ENCODE measurements at regions not wholly inside any gene's neighbourhood (a gene's known extent, or its start where the extent isn't known, plus 50 kb on each side); places are given as distances from the start of the nearest gene placed in this dataset.

DNA sequence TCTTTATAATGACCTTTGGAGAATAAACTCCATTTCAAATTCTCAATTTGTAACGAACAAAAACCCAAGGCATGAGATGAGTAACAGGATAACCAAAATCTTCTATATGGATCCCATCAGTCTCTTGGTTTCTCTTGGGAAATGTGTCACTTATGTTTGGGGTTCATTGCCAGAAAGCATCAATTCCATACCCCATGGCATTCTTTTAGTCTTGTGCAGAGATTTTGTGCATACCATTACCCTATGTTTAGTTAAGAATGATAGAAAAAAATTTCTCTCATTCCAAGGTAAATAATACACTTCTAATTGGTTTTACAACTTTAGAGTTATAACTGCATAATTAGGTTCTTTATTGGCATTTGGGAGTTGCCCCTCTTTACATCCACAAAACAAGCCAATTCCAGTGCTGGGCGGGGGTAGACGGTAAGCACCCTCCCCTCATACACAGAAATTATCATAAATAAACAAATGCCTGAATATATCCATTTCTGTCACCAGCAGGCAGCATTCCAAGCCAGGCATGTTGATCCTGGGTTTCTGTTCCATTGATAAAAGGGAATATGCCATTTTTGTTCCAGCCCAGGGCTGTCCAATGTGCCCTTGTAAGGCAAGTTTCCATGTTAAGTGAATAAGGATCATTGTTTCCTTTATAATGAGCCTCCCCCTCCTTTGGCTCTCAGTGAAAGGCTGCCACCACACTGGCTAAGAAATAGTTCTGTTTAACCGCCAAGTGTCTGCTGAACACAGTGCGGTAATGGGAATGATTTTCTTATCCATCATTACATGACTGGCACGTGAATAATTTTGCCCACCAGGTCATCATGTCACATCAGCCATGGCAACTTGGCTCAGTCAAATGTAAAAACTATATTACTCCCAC is 680.1 kb upstream of the ZEB2 start:
- H3K36me3 ChIP-seq (replicated peaks; ENCODE audit: control insufficient read depth, insufficient read depth, low read length), result no peaks in the 10 kb centered on the region
- no peak overlapping the region for H3K4me3 ChIP-seq (ENCODE audit: insufficient read depth, low read depth, low read length)
- no peak for DNase-seq
- no peaks in the 10 kb centered on the region for H3K27me3 ChIP-seq (ENCODE audit: control insufficient read depth, insufficient read depth, low read length)

DNA sequence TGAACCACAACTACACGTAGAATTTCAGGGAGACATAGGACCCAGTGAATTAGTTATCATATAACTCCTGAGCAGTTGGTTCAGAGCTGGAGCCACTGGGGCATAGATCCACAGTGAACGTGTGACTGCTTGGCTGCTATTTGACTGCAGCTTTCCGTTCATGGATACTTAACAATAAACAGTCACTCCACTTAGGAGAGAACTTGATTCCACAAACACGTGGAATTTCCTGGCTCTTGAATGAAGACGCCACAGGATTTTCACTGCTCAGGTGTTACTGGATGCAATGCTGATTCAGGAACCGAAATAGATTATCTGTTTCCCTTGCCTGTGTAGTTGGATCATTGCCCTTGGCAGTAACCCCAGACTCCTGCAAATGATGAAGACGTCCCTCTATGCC is 679.1 kb upstream of the ZEB2 start:
- H3K27me3 ChIP-seq (ENCODE audit: control insufficient read depth, insufficient read depth, low read length), result no peaks in the 10 kb centered on the region
- DNase-seq, result no peak
- no peak overlapping the region for H3K4me3 ChIP-seq (ENCODE audit: insufficient read depth, low read depth, low read length)
- H3K36me3 ChIP-seq (replicated peaks; ENCODE audit: control insufficient read depth, insufficient read depth, low read length), result no peaks in the 10 kb centered on the region

DNA sequence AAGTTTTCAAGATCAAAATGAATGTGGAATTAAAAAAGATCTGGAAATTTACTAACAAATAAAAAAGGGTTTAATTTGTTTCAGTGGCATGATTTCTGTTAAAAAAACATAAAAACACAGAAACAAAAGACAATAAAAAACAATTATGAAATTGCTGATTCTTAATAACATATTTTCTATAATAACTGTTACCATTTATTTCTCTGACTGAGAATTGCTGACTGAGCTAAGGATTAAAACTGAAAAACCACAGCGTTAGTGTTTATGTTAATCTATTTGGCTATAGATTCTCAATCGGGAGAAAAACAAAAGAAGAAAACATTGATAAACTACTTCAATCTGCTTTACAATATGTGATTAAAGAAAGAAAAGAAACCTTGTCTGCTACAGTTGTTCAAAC is 678.6 kb upstream of the ZEB2 start:
- no peak overlapping the region for H3K4me3 ChIP-seq (ENCODE audit: insufficient read depth, low read depth, low read length)
- no peaks in the 10 kb centered on the region for H3K36me3 ChIP-seq (replicated peaks; ENCODE audit: control insufficient read depth, insufficient read depth, low read length)
- no peaks in the 10 kb centered on the region for H3K27me3 ChIP-seq (ENCODE audit: control insufficient read depth, insufficient read depth, low read length)
- DNase-seq, result no peak

DNA sequence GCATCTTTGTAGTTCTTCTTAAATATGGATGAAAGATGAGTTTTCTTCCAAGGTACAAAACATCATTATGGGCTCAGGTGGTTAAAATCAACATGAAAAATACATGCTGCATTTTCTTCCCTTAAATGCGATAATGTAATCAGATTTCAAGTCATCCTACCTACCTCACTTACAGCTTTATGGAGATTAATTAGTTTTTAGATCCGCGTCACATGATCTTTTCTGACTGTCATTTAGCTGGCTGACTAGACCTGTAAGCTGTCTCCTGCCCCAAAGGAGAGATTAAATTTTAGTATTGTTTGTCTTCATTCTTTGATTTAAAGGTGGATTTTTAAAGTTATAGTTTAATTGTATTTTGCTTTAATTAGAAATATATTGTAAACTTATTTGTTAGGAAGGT is 678.0 kb upstream of the ZEB2 start:
- Histone ChIP-seq H3K4me3 (ENCODE audit: insufficient read depth, low read depth, low read length) (no peak overlapping the region), H3K27me3 (ENCODE audit: control insufficient read depth, insufficient read depth, low read length) (no peaks in the 10 kb centered on the region), H3K36me3 (replicated peaks; ENCODE audit: control insufficient read depth, insufficient read depth, low read length) (no peaks in the 10 kb centered on the region)
- no peak for DNase-seq

DNA sequence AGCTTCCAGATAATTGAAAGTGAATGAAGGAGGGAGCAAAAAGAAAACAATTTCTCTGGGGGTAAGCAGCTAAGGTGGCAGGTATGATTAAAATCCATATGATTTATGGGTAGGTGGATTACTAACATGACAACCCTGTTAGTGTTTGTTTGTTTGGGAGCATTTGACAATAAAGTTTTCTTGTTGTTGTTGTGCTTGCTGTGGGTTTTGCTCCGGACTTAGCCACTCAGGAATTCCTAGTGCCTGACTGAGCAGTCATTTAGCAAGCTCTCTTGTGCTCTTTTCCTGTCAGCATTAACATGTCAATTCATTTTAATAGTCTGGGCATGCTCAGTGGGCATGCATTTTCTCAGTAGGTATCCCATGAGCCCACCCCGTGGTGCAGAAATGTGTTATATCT is 674.8 kb upstream of the ZEB2 start:
- Histone ChIP-seq H3K36me3 (replicated peaks; ENCODE audit: control insufficient read depth, insufficient read depth, low read length) (no peaks in the 10 kb centered on the region), H3K4me3 (ENCODE audit: insufficient read depth, low read depth, low read length) (no peak overlapping the region), H3K27me3 (ENCODE audit: control insufficient read depth, insufficient read depth, low read length) (no peaks in the 10 kb centered on the region)
- DNase-seq, result peak; percentile 2

DNA sequence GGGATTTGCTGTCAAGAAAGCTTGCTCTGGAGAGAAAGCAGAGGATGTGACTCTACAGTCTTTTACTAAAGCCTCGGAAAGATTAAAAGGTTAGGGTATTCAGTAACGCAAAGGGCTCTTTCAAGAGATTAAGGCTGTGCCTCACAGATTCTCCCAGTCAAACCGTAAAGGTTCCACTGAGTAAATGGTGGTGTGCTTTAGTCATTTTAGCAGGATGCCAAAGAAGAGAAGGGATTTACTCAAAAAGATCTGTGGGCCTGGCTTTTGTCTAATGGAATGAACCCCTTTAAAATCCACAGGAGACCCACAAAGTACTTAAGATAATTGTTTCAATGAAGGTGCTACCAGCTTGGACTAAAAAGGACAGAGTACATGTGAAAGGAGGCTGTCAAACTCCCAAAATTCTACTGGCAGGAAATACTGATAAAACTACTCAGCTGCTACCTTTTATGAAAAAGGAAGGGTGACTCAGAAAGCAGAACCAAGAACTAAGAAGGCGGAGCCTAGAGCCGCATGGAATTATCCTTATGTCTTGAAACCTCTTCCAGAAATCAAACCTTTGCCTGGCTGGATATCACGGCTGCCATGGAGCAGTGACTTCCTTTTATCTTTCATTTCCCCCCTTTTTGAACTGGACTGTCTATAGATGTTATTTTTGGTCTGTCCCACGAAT is 670.2 kb upstream of the ZEB2 start:
- Histone ChIP-seq H3K36me3 (replicated peaks; ENCODE audit: control insufficient read depth, insufficient read depth, low read length) (no peaks in the 10 kb centered on the region), H3K4me3 (ENCODE audit: insufficient read depth, low read depth, low read length) (no peak overlapping the region), H3K27me3 (ENCODE audit: control insufficient read depth, insufficient read depth, low read length) (no peaks in the 10 kb centered on the region)
- no peak for DNase-seq

DNA sequence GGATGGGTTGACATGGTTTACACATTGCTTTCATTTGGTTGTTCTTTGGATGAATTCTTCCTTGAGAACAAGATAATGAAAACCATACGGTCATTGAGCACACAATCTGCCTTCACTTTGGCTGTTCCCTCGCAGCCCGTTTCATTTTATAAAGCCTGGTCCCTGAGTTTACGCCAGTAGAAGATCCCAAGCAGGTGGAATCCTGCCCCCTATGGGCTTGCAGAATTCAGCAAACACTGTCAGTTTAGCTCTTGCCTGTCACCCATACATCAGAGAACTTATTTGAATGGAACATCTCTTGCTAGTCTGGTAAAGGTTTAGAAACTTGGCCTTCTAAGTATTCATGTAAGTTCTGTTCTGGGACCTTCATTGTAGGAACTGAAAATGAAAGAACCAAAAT is 666.4 kb upstream of the ZEB2 start:
- no peaks in the 10 kb centered on the region for H3K27me3 ChIP-seq (ENCODE audit: control insufficient read depth, insufficient read depth, low read length)
- no peaks in the 10 kb centered on the region for H3K36me3 ChIP-seq (replicated peaks; ENCODE audit: control insufficient read depth, insufficient read depth, low read length)
- H3K4me3 ChIP-seq (ENCODE audit: insufficient read depth, low read depth, low read length), result no peak overlapping the region
- DNase-seq, result peak; percentile 5

DNA sequence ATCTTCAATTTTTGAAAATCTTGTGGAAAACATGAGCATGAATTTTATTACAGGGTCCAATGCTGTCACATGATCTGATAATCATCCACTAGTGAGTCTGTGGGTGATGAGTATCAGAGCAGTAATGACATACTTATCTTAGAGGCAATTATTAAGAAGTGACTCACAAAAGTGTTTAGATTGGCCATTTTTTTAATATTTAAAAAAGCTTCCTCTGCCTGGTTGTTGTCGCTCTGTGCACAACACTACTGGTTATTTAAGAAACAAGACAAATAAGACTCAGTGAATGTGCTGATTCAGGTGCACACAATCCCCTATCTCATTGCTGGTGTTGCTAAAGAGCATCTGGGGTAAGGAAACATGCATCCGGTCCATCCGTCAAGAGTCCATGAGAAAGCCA is 665.8 kb upstream of the ZEB2 start:
- H3K36me3 ChIP-seq (replicated peaks; ENCODE audit: control insufficient read depth, insufficient read depth, low read length), result no peaks in the 10 kb centered on the region
- H3K27me3 ChIP-seq (ENCODE audit: control insufficient read depth, insufficient read depth, low read length), result no peaks in the 10 kb centered on the region
- DNase-seq, result no peak
- no peak overlapping the region for H3K4me3 ChIP-seq (ENCODE audit: insufficient read depth, low read depth, low read length)

DNA sequence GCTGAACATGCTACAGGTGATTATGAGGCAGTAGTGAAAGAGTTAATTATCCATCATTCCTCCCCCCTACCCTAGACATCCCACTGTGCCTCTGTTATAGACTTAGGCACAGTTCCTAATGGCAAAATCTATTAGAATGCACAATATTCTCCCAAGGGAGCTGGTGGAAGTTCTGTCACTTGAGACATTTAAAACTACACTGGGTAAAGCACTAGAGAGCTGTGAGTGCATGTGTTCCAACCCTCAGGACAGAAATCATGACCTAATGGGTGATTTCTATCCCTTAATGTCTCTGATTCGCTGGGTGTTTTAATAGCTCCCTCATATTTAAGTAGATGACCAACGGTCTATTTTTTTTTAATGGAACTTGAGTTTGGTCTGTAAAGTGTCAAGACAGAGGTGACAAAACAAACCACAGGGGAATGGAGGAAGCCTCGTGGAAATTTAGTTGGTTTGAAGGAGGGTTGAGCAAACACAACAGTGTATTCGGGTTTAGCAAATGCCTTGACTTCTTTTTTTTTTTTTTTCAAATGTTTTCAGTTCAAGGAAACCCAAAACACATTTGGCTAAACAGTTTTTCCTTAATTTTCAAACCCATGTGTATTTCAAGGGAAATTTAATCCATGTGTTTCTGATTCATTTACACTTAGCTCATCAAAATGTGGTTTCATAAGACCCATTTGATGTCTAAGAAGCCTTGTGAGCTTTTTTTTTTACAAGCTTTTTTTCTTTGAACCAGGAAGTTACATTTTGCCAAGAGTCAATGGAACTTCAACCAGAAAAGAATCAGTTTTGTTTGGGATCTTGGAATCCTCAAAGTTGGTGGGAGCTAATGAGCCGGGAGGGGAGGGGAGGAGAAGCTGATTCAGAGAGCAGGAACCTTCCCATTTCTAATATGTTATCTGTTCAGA is 665.1 kb upstream of the ZEB2 start:
- H3K4me3 ChIP-seq (ENCODE audit: insufficient read depth, low read depth, low read length), result no peak overlapping the region
- H3K36me3 ChIP-seq (replicated peaks; ENCODE audit: control insufficient read depth, insufficient read depth, low read length), result no peaks in the 10 kb centered on the region
- peak; percentile 1 for DNase-seq
- H3K27me3 ChIP-seq (ENCODE audit: control insufficient read depth, insufficient read depth, low read length), result no peaks in the 10 kb centered on the region; the same call in 1 of the 2 replicates

DNA sequence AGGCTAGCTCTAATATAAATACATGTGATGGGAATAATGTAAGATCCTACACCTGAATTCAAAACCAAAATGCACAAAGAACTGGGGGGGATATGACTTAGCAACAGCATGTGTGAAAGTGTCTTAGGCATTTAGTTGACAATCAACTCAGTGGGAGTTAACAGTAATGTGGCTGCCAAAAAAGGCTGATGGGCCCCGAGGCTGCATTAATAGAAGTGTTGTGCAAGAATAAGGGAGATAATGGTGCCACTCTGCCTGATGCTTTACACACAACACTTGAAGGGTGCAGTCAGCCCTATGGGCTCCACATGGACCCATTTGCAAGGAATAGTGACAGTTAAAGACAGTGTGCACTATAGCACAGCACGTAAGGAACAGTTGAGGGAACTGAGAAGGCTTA is 649.4 kb upstream of the ZEB2 start:
- no peak for DNase-seq
- Histone ChIP-seq H3K36me3 (replicated peaks; ENCODE audit: control insufficient read depth, insufficient read depth, low read length) (no peaks in the 10 kb centered on the region), H3K27me3 (ENCODE audit: control insufficient read depth, insufficient read depth, low read length) (no peaks in the 10 kb centered on the region), H3K4me3 (ENCODE audit: insufficient read depth, low read depth, low read length) (no peak overlapping the region)

DNA sequence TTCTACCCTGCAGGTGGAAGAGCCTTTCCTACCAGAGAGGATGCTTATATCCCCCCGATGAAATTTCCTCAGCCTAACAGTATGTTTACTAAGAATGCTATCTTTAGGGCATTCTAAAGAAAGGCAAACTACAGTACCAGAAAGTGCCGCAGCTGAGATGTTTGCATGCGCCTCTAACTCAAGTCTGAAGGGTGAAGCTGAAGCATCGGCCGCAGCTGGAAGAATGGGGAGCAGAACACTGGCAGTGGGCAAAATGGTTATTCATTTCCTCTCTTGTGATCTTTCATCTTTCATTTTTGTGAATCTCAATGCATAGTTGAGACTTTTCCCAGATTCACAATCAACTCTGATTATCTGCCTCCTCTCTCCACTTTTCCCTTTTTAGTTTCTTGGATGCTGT is 648.2 kb upstream of the ZEB2 start:
- DNase-seq, result no peak
- Histone ChIP-seq H3K4me3 (ENCODE audit: insufficient read depth, low read depth, low read length) (no peak overlapping the region), H3K36me3 (replicated peaks; ENCODE audit: control insufficient read depth, insufficient read depth, low read length) (no peaks in the 10 kb centered on the region), H3K27me3 (ENCODE audit: control insufficient read depth, insufficient read depth, low read length) (no peaks in the 10 kb centered on the region)

DNA sequence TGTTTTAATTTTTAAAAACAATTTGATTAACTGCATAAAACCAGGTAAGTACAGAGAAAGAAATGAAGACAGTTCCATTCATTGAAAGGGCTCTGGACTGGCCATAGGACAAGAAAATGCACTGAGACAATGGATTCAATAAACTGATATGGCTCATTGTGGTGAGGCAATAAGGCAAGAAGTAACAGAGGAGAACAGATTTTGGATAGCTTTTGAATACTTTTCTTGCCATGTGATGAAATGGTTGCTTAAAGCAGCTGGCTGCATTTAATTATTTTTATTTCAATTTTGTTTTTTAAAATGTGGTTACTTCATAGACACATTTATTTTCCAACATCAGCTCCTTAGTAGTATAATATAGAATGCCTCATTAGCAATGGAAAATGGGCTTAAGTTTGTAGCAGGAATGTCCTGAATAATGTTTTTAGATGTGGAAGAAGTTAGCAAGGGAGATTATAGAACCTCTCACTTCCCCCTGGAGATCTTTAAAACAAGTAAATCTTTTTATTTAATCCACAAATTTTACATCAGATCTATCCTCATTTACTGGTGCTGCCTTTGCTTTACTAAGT is 646.9 kb upstream of the ZEB2 start:
- Histone ChIP-seq H3K4me3 (ENCODE audit: insufficient read depth, low read depth, low read length) (no peak overlapping the region), H3K36me3 (replicated peaks; ENCODE audit: control insufficient read depth, insufficient read depth, low read length) (no peaks in the 10 kb centered on the region), H3K27me3 (ENCODE audit: control insufficient read depth, insufficient read depth, low read length) (no peaks in the 10 kb centered on the region)
- DNase-seq, result no peak

DNA sequence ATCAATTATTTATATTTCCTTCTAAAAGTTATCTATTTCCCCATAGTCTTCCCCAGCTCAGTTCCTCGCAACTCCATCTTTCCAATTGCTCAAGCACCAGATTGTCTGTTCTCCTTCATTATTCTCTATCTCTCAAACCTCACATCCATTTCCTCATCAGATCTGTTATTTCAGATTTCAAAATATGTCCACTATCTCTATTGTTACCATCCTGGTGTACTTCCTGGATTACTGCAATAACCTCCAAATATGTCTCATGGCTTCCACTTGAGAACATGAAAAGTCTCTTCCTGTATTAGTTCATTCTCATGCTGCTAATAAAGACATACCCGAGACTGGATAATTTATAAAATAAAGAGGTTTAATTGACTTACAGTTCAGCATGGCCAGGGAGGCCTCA is 641.7 kb upstream of the ZEB2 start:
- no peaks in the 10 kb centered on the region for H3K27me3 ChIP-seq (ENCODE audit: control insufficient read depth, insufficient read depth, low read length)
- no peaks in the 10 kb centered on the region for H3K36me3 ChIP-seq (replicated peaks; ENCODE audit: control insufficient read depth, insufficient read depth, low read length)
- H3K4me3 ChIP-seq (ENCODE audit: insufficient read depth, low read depth, low read length), result no peak overlapping the region
- no peak for DNase-seq

DNA sequence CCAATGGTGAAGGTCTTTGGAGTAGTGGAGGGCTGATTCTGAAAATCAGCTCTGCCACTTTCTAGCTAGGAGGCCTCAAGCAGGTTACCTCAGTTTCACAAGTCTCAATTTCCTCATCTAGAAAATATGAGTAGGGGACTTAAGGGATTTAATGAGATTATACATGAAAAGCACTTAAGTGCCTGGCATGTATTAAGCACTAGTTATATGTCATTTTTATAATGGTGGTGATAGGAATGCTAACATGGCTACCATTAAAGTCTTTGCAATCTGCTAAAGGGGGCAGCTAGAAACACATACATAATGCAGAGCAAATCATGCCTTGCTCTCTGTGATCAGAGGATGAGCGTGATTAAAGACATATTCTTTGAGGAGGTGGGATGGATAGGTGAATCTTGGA is 640.9 kb upstream of the ZEB2 start:
- Histone ChIP-seq H3K36me3 (replicated peaks; ENCODE audit: control insufficient read depth, insufficient read depth, low read length) (no peaks in the 10 kb centered on the region), H3K27me3 (ENCODE audit: control insufficient read depth, insufficient read depth, low read length) (no peaks in the 10 kb centered on the region), H3K4me3 (ENCODE audit: insufficient read depth, low read depth, low read length) (no peak overlapping the region)
- no peak for DNase-seq

Data from H7 (cell line).